Stimulated activated CD8-positive, alpha-beta memory T cell treated with anti-CD3 and anti-CD28 coated beads, Interleukin-4, amount 100 ng/mL, for 48 hours (primary cell): ENCODE measurements at regions not wholly inside any gene's neighbourhood (a gene's known extent, or its start where the extent isn't known, plus 50 kb on each side); places are given as distances from the start of the nearest gene placed in this dataset.
"Not testable (repeated sequence)": the region's sequence is repeated elsewhere in the genome, so short reads cannot be mapped to it uniquely, and the experiment has no call there.

Experiments used
- DNase-seq: peaks from one replicate; pipeline ENCODE4 v3.0.0-alpha.2; 2020

- not testable (repeated sequence) for DNase-seq
Observed at GRCh38 chrX:1053600-1053999, 158.8 kb downstream of the CRLF2 start.

- no peak for DNase-seq
Observed at GRCh38 chrX:1053072-1053471, 159.4 kb downstream of the CRLF2 start.

GRCh38 chrX:1052021-1052420, 160.4 kb downstream of the CRLF2 start:
- no peak for DNase-seq

GRCh38 chrX:1051421-1051820, 161.0 kb downstream of the CRLF2 start:
- no peak for DNase-seq

- DNase-seq: no peak
Observed at GRCh38 chrX:1045680-1046314, 166.7 kb downstream of the CRLF2 start.

GRCh38 chrX:1041091-1041490, 171.4 kb downstream of the CRLF2 start:
- DNase-seq: no peak

- DNase-seq: not testable (repeated sequence)
Observed at GRCh38 chrX:1035931-1036330, 176.5 kb downstream of the CRLF2 start.

- DNase-seq: no peak
Observed at GRCh38 chrX:1035206-1035605, 177.2 kb downstream of the CRLF2 start.

GRCh38 chrX:1034717-1035116, 177.7 kb downstream of the CRLF2 start:
- no peak for DNase-seq

GRCh38 chrX:1031521-1032430, 180.7 kb downstream of the CRLF2 start:
- DNase-seq: no peak

GRCh38 chrX:1029494-1029893, 183.0 kb downstream of the CRLF2 start:
- no peak for DNase-seq

- DNase-seq: no peak
Observed at GRCh38 chrX:1027680-1028079, 184.8 kb downstream of the CRLF2 start.

GRCh38 chrX:1027133-1027532, 185.3 kb downstream of the CRLF2 start:
- no peak for DNase-seq

- DNase-seq: no peak
Observed at GRCh38 chrX:1026263-1027015, 186.0 kb downstream of the CRLF2 start.

GRCh38 chrX:1025413-1025812, 187.0 kb downstream of the CRLF2 start:
- no peak for DNase-seq

- no peak for DNase-seq
Observed at GRCh38 chrX:1023676-1024075, 188.8 kb downstream of the CRLF2 start.

GRCh38 chrX:1021314-1021993, 191.0 kb downstream of the CRLF2 start:
- not testable (repeated sequence) for DNase-seq

- no peak for DNase-seq
Observed at GRCh38 chrX:1020634-1021166, 191.7 kb downstream of the CRLF2 start.

GRCh38 chrX:1016926-1017325, 195.5 kb downstream of the CRLF2 start:
- not testable (repeated sequence) for DNase-seq

GRCh38 chrX:1016281-1016680, 196.2 kb downstream of the CRLF2 start:
- DNase-seq: not testable (repeated sequence)

- no peak for DNase-seq
Observed at GRCh38 chrX:1012678-1013300, 199.7 kb downstream of the CRLF2 start.

- DNase-seq: no peak
Observed at GRCh38 chrX:1011691-1012283, 200.7 kb downstream of the CRLF2 start.
